HepG2 (cell line): ENCODE measurements at regions not wholly inside any gene's neighbourhood (a gene's known extent, or its start where the extent isn't known, plus 50 kb on each side); places are given as distances from the start of the nearest gene placed in this dataset.
"Not testable (repeated sequence)": the region's sequence is repeated elsewhere in the genome, so short reads cannot be mapped to it uniquely, and the experiment has no call there.

ENCODE experiments used
- ATAC-seq: fragments of 200-7000 bp; cut with Tn5 transposase; 3 replicates; pipeline ENCODE4 v1.9.1; 2020; ENCODE audit warnings: mild to moderate bottlenecking, moderate library complexity
- BruUV-seq: library from RNA; stranded (reverse); fragments of 400-500 nt; replicated peaks from 2 replicates; lab custom pipeline; 2021; lab: Mats Ljungman, UMichigan
- CTCF ChIA-PET: fragments of 300-600 bp; formaldehyde crosslinking; extraction: SDS; loops from one replicate; lab custom pipeline; 2021; ENCODE audit warnings: low total read pairs, inconsistent platforms, low intra/inter-chr PET ratio; lab: Yijun Ruan, JAX
- POLR2A ChIA-PET: fragments of 350-600 bp; sonication (Branson Sonifier 250); formaldehyde crosslinking; loops from one replicate; lab custom pipeline; 2020; ENCODE audit warnings: antibody characterized with exemption, inconsistent platforms; lab: Yijun Ruan, JAX
- DNase-seq: peaks from one replicate; pipeline ENCODE4 v3.0.0-alpha.2; 2015; ENCODE audit warnings: low spot score
- FAIRE-seq: peaks from 3 replicates; lab custom pipeline; 2011; peaks lifted over from hg19 to GRCh38; lab: Jason Lieb, UNC
- H2AFZ ChIP-seq: one replicate; pipeline ENCODE4 v1.6.1; 2011; ENCODE audit warnings: low read length, inconsistent platforms
- H3K27ac ChIP-seq: fragments of 300-600 bp; 3 replicates; pipeline ENCODE4 v1.8.0; 2011; ENCODE audit warnings: mixed run types, mild to moderate bottlenecking, mixed read lengths, low read length, inconsistent platforms; ENCODE audit not compliant: insufficient read depth; ENCODE audit errors: extremely low read length
- H3K27me3 ChIP-seq, 2 experiments: fragments of 200-600 bp in 1 of 2; 2 replicates in 1 of 2; 3 replicates in 1 of 2; pipeline versions ENCODE4 v1.6.0 to v1.8.0; 2011; ENCODE audit warnings: low read length in 2 of 2, mild to moderate bottlenecking in 2 of 2, moderate library complexity in 2 of 2, inconsistent platforms in 1 of 2; ENCODE audit not compliant: insufficient read depth in 2 of 2, control insufficient read depth in 1 of 2
- H3K36me3 ChIP-seq, 2 experiments: fragments of 200-600 bp in 1 of 2; replicated peaks in 1 of 2; 2 replicates in 1 of 2; 3 replicates in 1 of 2; pipeline versions ENCODE4 v1.5.1 to v1.8.0; 2011; ENCODE audit warnings: low read length in 2 of 2, inconsistent platforms in 1 of 2; ENCODE audit not compliant: insufficient read depth in 2 of 2, control insufficient read depth in 1 of 2
- H3K4me1 ChIP-seq: 2 replicates; pipeline ENCODE4 v1.5.1; 2012; ENCODE audit warnings: low read length, inconsistent platforms; ENCODE audit not compliant: insufficient read depth
- H3K4me2 ChIP-seq: 2 replicates; pipeline ENCODE4 v1.6.0; 2011; ENCODE audit warnings: low read depth, low read length, inconsistent platforms
- H3K4me3 ChIP-seq, 3 experiments: fragments of 200-600 bp in 1 of 3; sonication (generic), shearing (Covaris generic) in 1 of 3; replicated peaks in 1 of 3; 2 replicates each; pipeline ENCODE4 v1.5.1; 2011 to 2016; ENCODE audit warnings: low read length in 3 of 3, inconsistent platforms in 2 of 3, low read depth in 2 of 3, mild to moderate bottlenecking in 2 of 3, control low read depth in 1 of 3, mixed read lengths in 1 of 3; ENCODE audit not compliant: insufficient read depth in 1 of 3
- H3K79me2 ChIP-seq: one replicate; pipeline ENCODE4 v1.6.1; 2011; ENCODE audit warnings: low read length, inconsistent platforms; ENCODE audit not compliant: insufficient read depth
- H3K9ac ChIP-seq: 2 replicates; pipeline ENCODE4 v1.6.0; 2011; ENCODE audit warnings: mild to moderate bottlenecking, low read depth, low read length, inconsistent platforms; ENCODE audit not compliant: insufficient read depth
- H3K9me3 ChIP-seq: 2 replicates; pipeline ENCODE4 v1.5.1; 2012; ENCODE audit warnings: mild to moderate bottlenecking, low read length
- H4K20me1 ChIP-seq: 2 replicates; pipeline ENCODE4 v1.6.0; 2011; ENCODE audit warnings: inconsistent platforms, mild to moderate bottlenecking, low read length, moderate library complexity; ENCODE audit not compliant: insufficient read depth
- MAFF ChIP-seq: IDR thresholded peaks from 2 replicates; pipeline ENCODE4 v1.6.1; 2011; ENCODE audit warnings: low read depth, low read length, improper control_type of control experiment
- MAFK ChIP-seq, 2 experiments: IDR thresholded peaks in 1 of 2; conservative IDR thresholded peaks in 1 of 2; 2 replicates each; pipeline ENCODE4 v1.6.1; 2011; ENCODE audit warnings: improper control_type of control experiment in 2 of 2, low read length in 2 of 2
- ZNF775 ChIP-seq: sonication (generic); formaldehyde crosslinking; IDR thresholded peaks from 2 replicates; pipeline ENCODE4 v1.4.0; 2020; ENCODE audit warnings: missing genetic modification reagents, mild to moderate bottlenecking, moderate library complexity, borderline replicate concordance
- ZNF790 ChIP-seq: sonication (generic); formaldehyde crosslinking; IDR thresholded peaks from 2 replicates; pipeline ENCODE4 v1.8.0; 2022; ENCODE audit warnings: missing genetic modification reagents, mild to moderate bottlenecking, borderline replicate concordance
- ZSCAN31 ChIP-seq: sonication (generic); formaldehyde crosslinking; IDR thresholded peaks from 2 replicates; pipeline ENCODE4 v1.5.0; 2020; ENCODE audit warnings: low read depth, mild to moderate bottlenecking, missing genetic modification reagents
- WGBS: methylation state at CpG from one replicate; pipeline ENCODE4 v1.1.6; 2017; ENCODE audit warnings: low lambda C conversion rate; 5-methylcytosine and 5-hydroxymethylcytosine counted together
- in situ Hi-C: cut with HindIII; loops from 2 replicates; pipeline ENCODE4 v1.10.0; 2017; ENCODE audit warnings: low pct_unique_long_range_greater_than_20kb; ENCODE audit not compliant: extremely low pct_ligation_motif_present
- intact Hi-C: fragments of 100-400 bp; cut with micrococcal nuclease; formaldehyde crosslinking; loops from one replicate; pipeline ENCODE4 v1.10.0; 2022; ENCODE audit not compliant: unreplicated experiment

GRCh38 chr17:63091909-63092308, 125.9 kb downstream of the TANC2 start:
- in situ Hi-C loops, H3K4me1 ChIP-seq, CTCF ChIA-PET, FAIRE-seq: not testable (repeated sequence)
- peak; percentile 32 to 73; a peak in 3 of 4 replicates for TF ChIP-seq MAFK (conservative IDR thresholded peaks at IDR 0.05 in 1 of 2, IDR thresholded peaks at IDR 0.05 in 1 of 2; ENCODE audit: low read length in 2 of 2)
- peak; percentile 71 for TF ChIP-seq MAFF
- TF ChIP-seq, all 625 proteins: peak for 2; not testable (repeated sequence) for 623
- ATAC-seq, BruUV-seq, H3K9ac ChIP-seq, H3K4me3 ChIP-seq, intact Hi-C loops, H3K9me3 ChIP-seq, H2AFZ ChIP-seq, H3K27me3 ChIP-seq, H4K20me1 ChIP-seq, POLR2A ChIA-PET, DNase-seq, H3K79me2 ChIP-seq, H3K27ac ChIP-seq, H3K4me2 ChIP-seq, H3K36me3 ChIP-seq: not testable (repeated sequence)

- ChIA-PET CTCF (no interaction called here), POLR2A (no interaction called here)
- H3K79me2 ChIP-seq, result no peaks in the 10 kb centered on the region
- WGBS, result under 1% methylated on average over 3 of the region's 3 CpGs
- no peak for DNase-seq
- H3K36me3 ChIP-seq, result no peaks in the 10 kb centered on the region
- no TSS peak for BruUV-seq
- no peak for FAIRE-seq
- H3K4me1 ChIP-seq, result no peaks in the 10 kb centered on the region
- in situ Hi-C loops, result no loop called here
- no peaks in the 10 kb centered on the region for H3K27me3 ChIP-seq
- ATAC-seq, result no peak
- H3K9me3 ChIP-seq, result no peaks in the 10 kb centered on the region
- no peak overlapping the region for H3K27ac ChIP-seq
- H3K4me2 ChIP-seq, result no peak overlapping the region
- intact Hi-C loops, result no loop called here
- H3K4me3 ChIP-seq, result no peak overlapping the region
- TF ChIP-seq ZNF790 (no peak), MAFF (peak; percentile 92), MAFK (conservative IDR thresholded peaks at IDR 0.05 in 1 of 2, IDR thresholded peaks at IDR 0.05 in 1 of 2; ENCODE audit: low read length in 2 of 2) (peak; percentile 90 to 93), ZNF775 (CRISPR knock-in tag) (no peak), ZSCAN31 (CRISPR knock-in tag) (no peak)
- TF ChIP-seq, all 625 proteins: peak for 2
- Histone ChIP-seq H4K20me1 (no peaks in the 10 kb centered on the region), H2AFZ (no peak overlapping the region), H3K9ac (no peak overlapping the region)
Observed at GRCh38 chr17:63094631-63095030, 128.6 kb downstream of the TANC2 start.
